Neural crest cell (in vitro differentiated cells): ENCODE measurements at regions not wholly inside any gene's neighbourhood (a gene's known extent, or its start where the extent isn't known, plus 50 kb on each side); places are given as distances from the start of the nearest gene placed in this dataset.

Experiments used
- DNase-seq: peaks from one replicate; pipeline ENCODE4 v3.0.0; 2021; ENCODE audit warnings: low read depth, mixed read lengths, low spot score
- H3K27ac Mint-ChIP-seq: one replicate; pipeline ENCODE4 v1.8.0; 2021; ENCODE audit warnings: mild to moderate bottlenecking, mixed read lengths; ENCODE audit not compliant: unreplicated experiment
- H3K27me3 Mint-ChIP-seq: 2 replicates; pipeline ENCODE4 v1.8.0; 2021; ENCODE audit warnings: low read depth, mild to moderate bottlenecking, mixed read lengths
- H3K36me3 Mint-ChIP-seq: 2 replicates; pipeline ENCODE4 v1.8.0; 2021; ENCODE audit warnings: low read depth, mild to moderate bottlenecking, mixed read lengths
- H3K4me1 Mint-ChIP-seq: 2 replicates; pipeline ENCODE4 v1.8.0; 2021; ENCODE audit warnings: mixed read lengths
- H3K4me3 Mint-ChIP-seq: one replicate; pipeline ENCODE4 v1.8.0; 2021; ENCODE audit warnings: mild to moderate bottlenecking, mixed read lengths
- H3K9me3 Mint-ChIP-seq: 2 replicates; pipeline ENCODE4 v1.8.0; 2021; ENCODE audit warnings: mixed read lengths
- CTCF ChIP-seq: fragments of 200-600 bp; sonication (generic); conservative IDR thresholded peaks from 2 replicates; pipeline ENCODE4 v1.5.0; 2021; ENCODE audit warnings: antibody characterized with exemption, mild to moderate bottlenecking

GRCh38 chr16:86222965-86223551 lies 287.3 kb upstream of the FOXF1 start:
- no peak for DNase-seq
- Mint-ChIP-seq H3K9me3 (no peaks in the 10 kb centered on the region), H3K27me3 (peaks cover 62% of the 10 kb centered on the region), H3K27ac (no peak overlapping the region), H3K4me3 (no peak overlapping the region), H3K4me1 (peaks cover 8% of the 10 kb centered on the region), H3K36me3 (no peaks in the 10 kb centered on the region)
- TF ChIP-seq CTCF, result no peak

- DNase-seq, result no peak
- peaks cover 8% of the 10 kb centered on the region for H3K4me1 Mint-ChIP-seq
- H3K27ac Mint-ChIP-seq, result no peak overlapping the region
- no peak for TF ChIP-seq CTCF
- no peaks in the 10 kb centered on the region for H3K36me3 Mint-ChIP-seq
- H3K9me3 Mint-ChIP-seq, result no peaks in the 10 kb centered on the region
- peaks cover 72% of the 10 kb centered on the region for H3K27me3 Mint-ChIP-seq
- no peak overlapping the region for H3K4me3 Mint-ChIP-seq
These were observed 286.2 kb upstream of the FOXF1 start for GRCh38 chr16:86224126-86224525.

GRCh38 chr16:86224629-86225028 lies 285.7 kb upstream of the FOXF1 start:
- peaks cover 73% of the 10 kb centered on the region for H3K27me3 Mint-ChIP-seq

GRCh38 chr16:86225905-86226371 lies 284.4 kb upstream of the FOXF1 start:
- TF ChIP-seq CTCF, result no peak
- H3K4me3 Mint-ChIP-seq, result no peak overlapping the region
- peaks cover 8% of the 10 kb centered on the region for H3K4me1 Mint-ChIP-seq
- H3K9me3 Mint-ChIP-seq, result no peaks in the 10 kb centered on the region
- H3K27ac Mint-ChIP-seq, result no peak overlapping the region
- no peak for DNase-seq
- H3K27me3 Mint-ChIP-seq, result peaks cover 65% of the 10 kb centered on the region
- H3K36me3 Mint-ChIP-seq, result no peaks in the 10 kb centered on the region

More at GRCh38 chr16:86224629-86225028, 285.7 kb upstream of the FOXF1 start:
- H3K36me3 Mint-ChIP-seq, result no peaks in the 10 kb centered on the region
- DNase-seq, result no peak
- no peak overlapping the region for H3K4me3 Mint-ChIP-seq
- H3K4me1 Mint-ChIP-seq, result peaks cover 8% of the 10 kb centered on the region
- TF ChIP-seq CTCF, result no peak
- no peak overlapping the region for H3K27ac Mint-ChIP-seq
- no peaks in the 10 kb centered on the region for H3K9me3 Mint-ChIP-seq

- no peaks in the 10 kb centered on the region for H3K36me3 Mint-ChIP-seq
- H3K4me1 Mint-ChIP-seq, result peaks cover 8% of the 10 kb centered on the region
- no peak for TF ChIP-seq CTCF
These were observed 283.3 kb upstream of the FOXF1 start for GRCh38 chr16:86227041-86227440.

More at GRCh38 chr16:86227041-86227440, 283.3 kb upstream of the FOXF1 start:
- no peak overlapping the region for H3K27ac Mint-ChIP-seq
- no peak for DNase-seq
- no peaks in the 10 kb centered on the region for H3K9me3 Mint-ChIP-seq
- no peak overlapping the region for H3K4me3 Mint-ChIP-seq
- peaks cover 54% of the 10 kb centered on the region for H3K27me3 Mint-ChIP-seq
